IMR-90 (cell line): ENCODE measurements at regions not wholly inside any gene's neighbourhood (a gene's known extent, or its start where the extent isn't known, plus 50 kb on each side); places are given as distances from the start of the nearest gene placed in this dataset.

Source experiments
- CEBPB ChIP-seq: IDR thresholded peaks from 2 replicates; pipeline ENCODE4 v1.6.1; 2012; ENCODE audit warnings: low read depth, low read length, improper control_type of control experiment
- CTCF ChIP-seq: conservative IDR thresholded peaks from 2 replicates; pipeline ENCODE4 v1.5.1; 2012; ENCODE audit warnings: mild to moderate bottlenecking, low read depth, low read length, improper control_type of control experiment
- ELK1 ChIP-seq: fragments of 150-350 bp; IDR thresholded peaks from 2 replicates; pipeline ENCODE4 v1.6.1; 2016; ENCODE audit warnings: low read depth, mild to moderate bottlenecking, low read length, moderate library complexity, borderline replicate concordance
- FOS ChIP-seq: fragments of 150-350 bp; IDR thresholded peaks from 2 replicates; pipeline ENCODE4 v1.6.1; 2016; ENCODE audit warnings: low read depth, low read length
- MAZ ChIP-seq: IDR thresholded peaks from 2 replicates; pipeline ENCODE4 v1.6.1; 2012; ENCODE audit warnings: low read depth, mild to moderate bottlenecking, low read length, improper control_type of control experiment, moderate library complexity, borderline replicate concordance
- MXI1 ChIP-seq: IDR thresholded peaks from 2 replicates; pipeline ENCODE4 v1.6.1; 2012; ENCODE audit warnings: low read depth, mild to moderate bottlenecking, low read length, moderate library complexity, borderline replicate concordance
- POLR2A ChIP-seq: IDR thresholded peaks from 2 replicates; pipeline ENCODE4 v1.6.1; 2012; ENCODE audit warnings: mild to moderate bottlenecking, low read depth, low read length
- RCOR1 ChIP-seq: IDR thresholded peaks from 2 replicates; pipeline ENCODE4 v1.6.1; 2012; ENCODE audit warnings: mild to moderate bottlenecking, low read length, improper control_type of control experiment; ENCODE audit not compliant: insufficient replicate concordance
- RFX5 ChIP-seq: IDR thresholded peaks from 2 replicates; pipeline ENCODE4 v1.8.0; 2012; ENCODE audit warnings: low read depth, mild to moderate bottlenecking, low read length, moderate library complexity
- SMC3 ChIP-seq: fragments of 150-350 bp; IDR thresholded peaks from 2 replicates; pipeline ENCODE4 v1.6.1; 2016; ENCODE audit warnings: low read depth, mild to moderate bottlenecking, antibody characterized with exemption, low read length, moderate library complexity

- TF ChIP-seq POLR2A, result no peak
- no peak for TF ChIP-seq SMC3
- TF ChIP-seq CTCF, result no peak
- TF ChIP-seq CEBPB, result no peak
- TF ChIP-seq ELK1, result no peak
- TF ChIP-seq RFX5, result no peak
- TF ChIP-seq MAZ, result no peak
- TF ChIP-seq MXI1, result no peak
- TF ChIP-seq RCOR1, result no peak
- TF ChIP-seq FOS, result no peak
These were observed 114.0 kb downstream of the CYP26B1 start for GRCh38 chr2:72033636-72034035.
